GM23338 (cell line): ENCODE measurements at regions not wholly inside any gene's neighbourhood (a gene's known extent, or its start where the extent isn't known, plus 50 kb on each side); places are given as distances from the start of the nearest gene placed in this dataset.

Source experiments
- ATAC-seq: fragments of 200-7000 bp; cut with Tn5 transposase; 3 replicates; pipeline ENCODE4 v1.9.1; 2020
- DNase-seq: peaks from one replicate; pipeline ENCODE4 v3.0.0-alpha.2; 2015; ENCODE audit warnings: low spot score
- H2AFZ ChIP-seq: fragments of 200-600 bp; sonication (generic); 2 replicates; pipeline ENCODE4 v1.8.0; 2016; ENCODE audit warnings: antibody characterized with exemption, mild to moderate bottlenecking, moderate library complexity
- H3F3A ChIP-seq: fragments of 200-600 bp; sonication (generic); replicated peaks from 2 replicates; pipeline ENCODE4 v1.8.0; 2017; ENCODE audit warnings: antibody characterized with exemption, mixed run types, low read depth
- H3K27ac ChIP-seq: fragments of 200-600 bp; sonication (generic); 2 replicates; pipeline ENCODE4 v1.6.1; 2016; ENCODE audit warnings: low read depth
- H3K27me3 ChIP-seq: fragments of 200-600 bp; sonication (generic); 2 replicates; pipeline ENCODE4 v1.8.0; 2016; ENCODE audit warnings: mild to moderate bottlenecking, mixed run types, moderate library complexity; ENCODE audit not compliant: insufficient read depth
- H3K36me3 ChIP-seq: fragments of 200-600 bp; sonication (generic); 2 replicates; pipeline ENCODE4 v1.8.0; 2016; ENCODE audit warnings: mild to moderate bottlenecking; ENCODE audit not compliant: insufficient read depth
- H3K4me1 ChIP-seq: fragments of 200-600 bp; sonication (generic); 2 replicates; pipeline ENCODE4 v1.8.0; 2016; ENCODE audit warnings: mild to moderate bottlenecking, moderate library complexity; ENCODE audit not compliant: insufficient read depth
- H3K4me2 ChIP-seq: fragments of 200-600 bp; sonication (generic); 2 replicates; pipeline ENCODE4 v1.7.1; 2017; ENCODE audit warnings: mixed run types
- H3K4me3 ChIP-seq: fragments of 200-600 bp; sonication (generic); 2 replicates; pipeline ENCODE4 v1.6.1; 2016; ENCODE audit warnings: mixed run types
- H3K79me2 ChIP-seq: fragments of 200-600 bp; sonication (generic); replicated peaks from 2 replicates; pipeline ENCODE4 v1.8.0; 2017; ENCODE audit warnings: mild to moderate bottlenecking; ENCODE audit not compliant: insufficient read depth
- H3K9me2 ChIP-seq: fragments of 200-600 bp; sonication (generic); 2 replicates; pipeline ENCODE4 v1.8.0; 2017; ENCODE audit not compliant: insufficient read depth
- H4K20me1 ChIP-seq: fragments of 200-600 bp; sonication (generic); replicated peaks from 2 replicates; pipeline ENCODE4 v1.8.0; 2017; ENCODE audit warnings: mild to moderate bottlenecking; ENCODE audit not compliant: insufficient read depth
- H3K27ac Mint-ChIP-seq: 2 replicates; pipeline ENCODE4 v1.8.0; 2020; ENCODE audit warnings: inconsistent platforms, mild to moderate bottlenecking, moderate library complexity, mixed read lengths
- H3K27me3 Mint-ChIP-seq: 3 replicates; pipeline ENCODE4 v1.8.0; 2022; ENCODE audit warnings: low read depth, mild to moderate bottlenecking, moderate library complexity, mixed read lengths, inconsistent platforms; ENCODE audit not compliant: insufficient read depth, poor library complexity
- H3K36me3 Mint-ChIP-seq: 3 replicates; pipeline ENCODE4 v1.8.0; 2021; ENCODE audit warnings: low read depth, mild to moderate bottlenecking, inconsistent platforms, moderate library complexity, mixed read lengths
- H3K4me1 Mint-ChIP-seq: 3 replicates; pipeline ENCODE4 v1.8.0; 2020; ENCODE audit warnings: mild to moderate bottlenecking, inconsistent platforms, mixed read lengths
- H3K4me3 Mint-ChIP-seq: 3 replicates; pipeline ENCODE4 v1.8.0; 2021; ENCODE audit warnings: moderate library complexity, mild to moderate bottlenecking, inconsistent platforms, mixed read lengths
- H3K9me3 Mint-ChIP-seq: 3 replicates; pipeline ENCODE4 v1.8.0; 2020; ENCODE audit warnings: moderate library complexity, mild to moderate bottlenecking, inconsistent platforms, mixed read lengths
- CREB1 ChIP-seq: fragments of 250-450 bp; sonication (Bioruptor Pico); IDR thresholded peaks from 2 replicates; pipeline ENCODE4 v1.5.0; 2020; ENCODE audit warnings: low read depth, mild to moderate bottlenecking, moderate library complexity
- CTCF ChIP-seq, 2 experiments: fragments of 200-600 bp in 1 of 2; sonication (generic) in 1 of 2; conservative IDR thresholded peaks; 2 replicates each; pipeline versions ENCODE4 v1.5.1 to v1.6.1; 2016 to 2017; ENCODE audit warnings: antibody characterized with exemption in 2 of 2, low read depth in 2 of 2, mild to moderate bottlenecking in 2 of 2, moderate library complexity in 1 of 2
- ETS1 ChIP-seq: IDR thresholded peaks from 2 replicates; pipeline ENCODE4 v1.6.1; 2016; ENCODE audit warnings: antibody characterized with exemption
- EZH2 ChIP-seq: fragments of 200-600 bp; sonication (generic); IDR thresholded peaks from one replicate; pipeline ENCODE4 v1.8.0; 2017; ENCODE audit warnings: antibody characterized with exemption, mild to moderate bottlenecking, low read depth; ENCODE audit not compliant: unreplicated experiment
- EZH2phosphoT487 ChIP-seq: fragments of 200-600 bp; sonication (generic); IDR thresholded peaks from one replicate; pipeline ENCODE4 v1.8.1; 2018; ENCODE audit warnings: antibody characterized with exemption; ENCODE audit not compliant: unreplicated experiment
- JUNB ChIP-seq: IDR thresholded peaks from one replicate; pipeline ENCODE4 v1.6.1; 2016; ENCODE audit warnings: antibody characterized with exemption; ENCODE audit not compliant: unreplicated experiment
- NANOG ChIP-seq: IDR thresholded peaks from 2 replicates; pipeline ENCODE4 v1.6.1; 2016; ENCODE audit warnings: antibody characterized with exemption, borderline replicate concordance
- POLR2AphosphoS5 ChIP-seq: IDR thresholded peaks from 2 replicates; pipeline ENCODE4 v1.6.1; 2016; ENCODE audit warnings: antibody characterized with exemption, low read depth
- REST ChIP-seq: IDR thresholded peaks from one replicate; pipeline ENCODE4 v1.6.1; 2018; ENCODE audit warnings: antibody characterized with exemption; ENCODE audit not compliant: unreplicated experiment
- STAT1 ChIP-seq: IDR thresholded peaks from one replicate; pipeline ENCODE4 v1.6.1; 2016; ENCODE audit warnings: antibody characterized with exemption; ENCODE audit not compliant: unreplicated experiment
- ZNF114 ChIP-seq: fragments of 250-450 bp; sonication (Bioruptor Pico); IDR thresholded peaks from 2 replicates; pipeline ENCODE4 v1.5.0; 2020; ENCODE audit warnings: mild to moderate bottlenecking, moderate library complexity
- ZNF331 ChIP-seq: fragments of 250-450 bp; sonication (Bioruptor Pico); IDR thresholded peaks from 2 replicates; pipeline ENCODE4 v1.5.0; 2020; ENCODE audit warnings: low read depth, mild to moderate bottlenecking, moderate library complexity

- H3K36me3 Mint-ChIP-seq: no peaks in the 10 kb centered on the region
- no peak overlapping the region for H3K4me3 ChIP-seq
- H3K9me2 ChIP-seq: no peaks in the 10 kb centered on the region
- no peaks in the 10 kb centered on the region for H3K27me3 ChIP-seq
- H3K4me1 Mint-ChIP-seq: no peaks in the 10 kb centered on the region
- H3K9me3 Mint-ChIP-seq: peaks cover 7% of the 10 kb centered on the region; the same call in 2 of the 3 replicates
- H2AFZ ChIP-seq: peak overlapping the region; percentile 52; the same call in 1 of the 2 replicates
- H3K4me1 ChIP-seq: no peaks in the 10 kb centered on the region
- H3F3A ChIP-seq: no peaks in the 10 kb centered on the region
- ATAC-seq: no peak
- no peak overlapping the region for H3K4me3 Mint-ChIP-seq
- no peaks in the 10 kb centered on the region for H3K79me2 ChIP-seq
- no peaks in the 10 kb centered on the region for H3K27me3 Mint-ChIP-seq
- no peak overlapping the region for H3K27ac Mint-ChIP-seq
- H4K20me1 ChIP-seq: no peaks in the 10 kb centered on the region
- no peak for DNase-seq
- no peak overlapping the region for H3K4me2 ChIP-seq
- H3K36me3 ChIP-seq: no peaks in the 10 kb centered on the region
- H3K27ac ChIP-seq: no peak overlapping the region
- TF ChIP-seq EZH2 (no peak), REST (no peak), ZNF114 (no peak), NANOG (no peak), JUNB (no peak)
These were observed 1307.8 kb upstream of the CELF2 start for GRCh38 chr10:9709849-9710248.

GRCh38 chr10:9712393-9712792, 1305.3 kb upstream of the CELF2 start:
- H3K4me3 Mint-ChIP-seq: no peak overlapping the region
- Histone ChIP-seq H3K79me2 (no peaks in the 10 kb centered on the region), H3F3A (no peaks in the 10 kb centered on the region), H3K9me2 (no peaks in the 10 kb centered on the region), H3K4me1 (no peaks in the 10 kb centered on the region), H3K4me3 (no peak overlapping the region), H3K36me3 (no peaks in the 10 kb centered on the region), H3K27ac (no peak overlapping the region), H3K4me2 (no peak overlapping the region), H3K27me3 (no peaks in the 10 kb centered on the region), H2AFZ (no peak overlapping the region), H4K20me1 (no peaks in the 10 kb centered on the region)
- H3K27ac Mint-ChIP-seq: no peak overlapping the region
- no peaks in the 10 kb centered on the region for H3K27me3 Mint-ChIP-seq
- no peaks in the 10 kb centered on the region for H3K4me1 Mint-ChIP-seq
- H3K36me3 Mint-ChIP-seq: no peaks in the 10 kb centered on the region
- DNase-seq (no peak), ATAC-seq (no peak)
- peaks cover 7% of the 10 kb centered on the region; the same call in 2 of the 3 replicates for H3K9me3 Mint-ChIP-seq
- TF ChIP-seq EZH2 (no peak), ZNF331 (no peak), NANOG (no peak), ETS1 (no peak), EZH2phosphoT487 (no peak), CREB1 (CRISPR knock-in tag) (no peak), ZNF114 (no peak), CTCF (conservative IDR thresholded peaks at IDR 0.05; ENCODE audit: low read depth in 2 of 2) (no peak), STAT1 (no peak), POLR2AphosphoS5 (no peak), JUNB (no peak)
